HG03103 (cell line): ENCODE measurements at regions not wholly inside any gene's neighbourhood (a gene's known extent, or its start where the extent isn't known, plus 50 kb on each side); places are given as distances from the start of the nearest gene placed in this dataset.
"Not testable (repeated sequence)": the region's sequence is repeated elsewhere in the genome, so short reads cannot be mapped to it uniquely, and the experiment has no call there.

Source experiments
- ATAC-seq: cut with Tn5 transposase; IDR thresholded peaks from one replicate; pipeline ENCODE4 v1.9.1; 2021; ENCODE audit warnings: low read depth; ENCODE audit not compliant: unreplicated experiment

DNA sequence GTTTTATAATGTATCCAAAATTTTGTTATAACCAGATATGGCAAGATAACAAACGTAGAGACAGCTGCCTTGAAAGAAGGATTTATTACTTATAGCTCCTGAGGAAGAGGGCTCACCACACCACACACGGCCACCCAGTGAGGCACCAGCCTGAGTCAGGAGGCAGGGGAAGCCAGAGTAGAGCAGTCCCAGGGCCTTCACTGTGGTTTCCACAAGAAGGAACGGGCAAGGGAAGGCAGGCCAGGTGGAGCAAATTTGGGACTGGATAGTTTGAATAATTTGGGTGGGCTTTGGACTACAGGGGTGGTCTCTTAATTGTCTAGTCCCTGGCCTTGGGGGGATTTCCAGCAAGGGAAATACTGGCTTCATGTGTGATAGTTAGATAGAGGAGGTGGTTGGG lies 72.5 kb downstream of the RRAGC start:
- ATAC-seq: no peak

DNA sequence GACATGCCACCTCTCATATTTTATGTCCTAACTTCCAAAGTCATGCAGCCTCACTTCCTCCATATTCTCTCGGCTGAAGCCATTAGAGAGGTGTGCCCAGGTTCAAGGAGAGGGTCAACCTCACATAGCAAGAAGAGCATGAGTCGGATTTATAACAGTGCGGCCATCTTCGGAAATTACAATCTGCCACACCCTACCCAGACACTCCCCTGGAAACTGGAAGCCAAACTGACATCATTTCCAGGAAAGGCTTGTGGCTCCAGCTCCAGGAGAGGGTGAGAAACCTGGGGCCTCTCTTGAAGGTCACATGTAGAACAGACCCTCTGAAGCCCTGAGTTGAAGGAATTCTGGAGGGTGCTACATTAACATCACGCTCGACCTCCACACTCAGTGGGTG lies 73.5 kb downstream of the RRAGC start:
- no peak for ATAC-seq

DNA sequence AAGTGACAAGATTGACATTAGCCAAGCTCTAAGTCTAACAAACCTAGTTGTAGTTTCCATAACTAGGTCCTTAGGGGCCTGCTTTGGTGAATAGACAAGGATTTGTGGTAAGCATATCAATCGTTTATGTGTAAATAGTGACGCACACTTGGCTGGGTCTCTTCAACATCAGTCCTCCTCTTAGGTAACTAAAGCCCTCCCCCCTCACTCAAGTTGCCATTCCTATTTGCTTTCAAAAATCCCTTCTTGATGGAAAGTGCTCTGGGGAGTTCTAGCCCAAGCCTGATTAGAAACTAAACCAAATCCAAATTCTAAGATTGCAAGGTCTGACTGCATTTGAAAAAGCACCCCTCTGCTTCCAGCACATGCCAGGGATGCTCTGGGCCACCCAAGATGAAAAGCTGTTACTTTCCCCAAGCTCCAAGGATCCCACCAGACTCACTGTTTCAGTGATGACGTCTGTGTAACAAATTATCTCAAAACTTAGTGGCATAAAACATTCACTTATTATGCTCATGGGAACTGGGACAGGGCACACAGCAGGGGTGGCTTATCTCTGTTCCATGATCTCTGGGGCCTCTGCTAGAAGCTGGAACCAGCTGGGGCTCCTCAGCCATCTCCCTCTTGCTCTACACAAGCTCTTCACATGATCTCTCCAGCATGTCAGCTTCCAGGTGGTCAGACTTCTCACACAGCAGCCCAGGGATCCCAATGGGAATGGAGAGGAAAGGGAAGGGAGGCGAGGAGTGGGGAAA lies 74.1 kb downstream of the RRAGC start:
- no peak for ATAC-seq

DNA sequence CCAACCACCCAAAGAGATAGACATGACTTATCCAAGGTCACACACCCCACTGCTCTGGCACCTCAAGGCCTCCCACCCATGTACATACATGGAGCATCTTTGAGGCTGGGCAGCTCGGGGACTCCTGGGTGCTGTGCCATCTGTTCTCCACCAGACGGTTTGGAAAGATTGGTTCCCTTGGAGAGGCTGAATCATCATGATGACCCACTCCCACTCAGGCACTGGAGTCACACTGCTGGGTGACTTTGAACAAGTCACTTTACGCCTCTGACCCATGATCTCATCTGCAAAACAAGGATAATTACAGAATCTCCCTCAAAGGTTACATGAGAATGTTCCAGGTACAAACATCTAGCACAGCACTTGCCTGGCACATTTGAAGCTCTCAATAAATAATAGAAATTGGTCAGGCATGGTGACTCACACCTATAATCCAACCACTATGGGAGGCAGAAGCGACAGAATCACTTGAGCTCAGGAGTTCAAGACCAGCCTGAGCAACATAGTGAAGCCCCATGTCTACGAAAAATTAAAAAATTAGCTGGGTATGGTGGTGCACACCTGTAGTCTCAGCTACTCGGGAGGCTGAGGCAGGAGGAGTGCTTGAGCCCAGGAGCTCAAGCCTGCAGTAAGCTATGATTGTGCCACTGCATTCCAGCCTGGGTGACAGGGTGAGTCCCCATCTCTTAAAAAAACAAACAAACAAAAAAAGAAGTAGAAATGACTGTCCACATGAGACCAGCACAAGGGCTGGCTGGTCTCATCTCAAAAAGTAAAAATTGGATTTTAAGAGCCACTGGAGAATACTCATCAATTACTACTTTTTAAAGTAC lies 74.9 kb downstream of the RRAGC start:
- ATAC-seq: no peak

DNA sequence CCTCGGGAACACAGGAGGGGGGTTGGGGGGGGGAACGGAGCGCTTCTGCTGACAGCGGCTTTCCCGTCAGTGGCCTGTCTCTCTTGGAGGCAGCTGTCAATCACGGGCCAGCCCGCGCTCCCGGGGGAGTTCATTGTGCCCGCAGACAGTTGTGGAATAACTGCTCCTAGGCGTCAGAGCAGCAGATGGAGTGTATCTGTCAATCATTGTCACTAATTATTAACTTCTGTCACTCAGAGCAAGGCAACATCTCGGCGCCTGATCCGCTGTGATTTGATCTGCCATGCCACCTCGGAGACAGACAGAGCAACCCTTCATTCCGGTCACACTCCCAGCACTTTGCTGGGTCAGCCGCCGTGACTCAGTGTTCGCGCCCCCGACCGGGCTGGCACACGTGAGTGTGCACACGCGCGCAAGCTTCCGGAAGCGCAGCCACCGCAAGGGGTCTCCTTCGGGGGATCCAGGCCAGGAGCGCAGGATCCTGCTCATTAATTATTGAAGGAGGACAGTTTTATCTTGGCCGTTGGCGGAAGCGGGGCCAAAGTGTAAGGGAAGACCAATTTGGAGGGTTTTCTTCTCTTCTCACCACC lies 75.8 kb downstream of the RRAGC start:
- no peak for ATAC-seq

DNA sequence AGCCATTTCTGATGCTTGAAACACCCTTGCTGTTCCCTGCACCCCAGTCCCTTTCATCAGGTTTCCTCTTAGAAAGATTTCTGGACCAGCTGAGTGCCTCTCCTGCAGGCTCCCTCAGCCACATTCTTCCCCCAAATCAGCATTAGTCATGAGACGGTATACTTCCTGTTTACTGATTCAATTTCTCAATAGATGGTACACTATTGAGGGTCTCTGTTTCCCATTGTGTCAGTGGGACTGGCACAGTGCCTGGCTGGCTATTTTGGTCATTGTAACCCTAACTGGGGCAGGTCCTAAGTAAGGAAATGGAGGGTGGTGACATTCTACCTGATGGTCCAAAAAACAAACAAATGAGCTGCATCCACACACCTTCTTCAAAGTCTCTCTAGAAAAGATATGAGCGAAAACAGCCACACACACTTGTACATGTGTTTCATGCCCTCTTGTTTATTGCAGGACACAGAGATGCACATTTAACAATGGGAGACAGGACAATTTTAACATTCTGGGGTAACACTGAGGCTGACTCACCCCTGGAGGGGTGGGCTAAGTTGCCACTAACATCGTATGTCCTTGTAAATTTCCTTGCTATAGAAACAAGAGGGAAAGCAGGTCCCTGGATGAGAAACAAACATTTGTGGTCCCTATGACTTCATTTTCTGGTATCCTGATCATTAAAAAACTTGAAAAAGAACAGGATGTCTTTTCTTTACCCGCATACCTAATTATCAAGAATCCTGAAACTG lies 77.5 kb downstream of the RRAGC start:
- ATAC-seq: no peak

DNA sequence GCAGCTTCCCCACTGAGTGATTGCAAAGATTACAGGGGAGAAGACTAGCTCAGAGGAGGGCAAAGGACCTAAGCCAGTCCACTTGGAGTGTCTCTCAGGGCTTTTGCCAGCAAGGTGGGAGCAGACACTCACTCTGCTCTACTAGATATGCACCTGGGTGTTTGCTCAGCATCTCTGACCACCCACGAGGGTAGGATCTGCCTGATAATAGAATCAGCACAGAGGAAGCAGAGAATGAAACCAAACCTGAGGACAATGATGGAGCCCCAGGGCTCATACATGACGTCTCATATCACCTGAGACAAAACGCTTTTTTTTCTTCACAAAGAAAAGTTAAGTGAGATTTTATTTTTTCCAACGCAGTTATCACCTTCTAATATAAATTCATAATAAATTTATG lies 79.4 kb downstream of the RRAGC start:
- no peak for ATAC-seq

DNA sequence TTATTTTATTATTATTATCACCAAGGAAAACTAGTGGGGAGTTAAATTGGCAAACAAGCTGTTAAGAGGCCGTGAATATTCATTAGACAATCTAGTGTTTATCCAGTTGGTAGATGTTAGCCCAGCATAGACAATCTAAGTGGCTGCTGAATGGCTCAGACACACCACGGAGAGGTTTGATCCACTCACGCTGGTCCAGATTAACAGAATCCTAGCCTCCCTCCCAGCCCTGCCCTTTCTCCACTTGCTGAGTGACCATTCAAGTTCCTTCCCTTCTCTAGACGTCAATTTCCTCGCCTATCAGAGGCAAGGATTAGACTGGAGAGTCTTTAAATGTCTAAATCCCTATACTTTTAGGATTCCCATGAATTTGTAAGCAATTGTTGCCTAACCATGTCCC lies 80.1 kb downstream of the RRAGC start:
- no peak for ATAC-seq

DNA sequence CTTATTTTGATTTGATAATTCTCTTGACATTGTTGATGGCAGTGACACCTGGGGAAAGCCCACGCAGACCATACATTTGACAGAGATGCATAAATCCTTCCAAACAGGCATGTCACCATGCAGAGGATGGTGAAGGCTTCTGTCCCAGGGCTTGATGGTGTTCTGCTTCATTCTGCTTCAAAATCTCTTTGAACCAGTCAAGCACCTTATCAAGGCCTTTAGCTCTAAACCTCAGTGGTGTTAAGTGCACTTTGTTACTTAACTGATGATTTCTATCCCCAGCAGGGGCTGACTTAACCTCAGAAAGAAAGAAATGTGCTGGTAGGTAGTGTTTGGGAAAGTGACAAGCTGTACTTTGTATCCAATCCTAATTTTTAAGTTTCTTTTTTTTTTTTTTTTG lies 81.1 kb downstream of the RRAGC start:
- no peak for ATAC-seq

DNA sequence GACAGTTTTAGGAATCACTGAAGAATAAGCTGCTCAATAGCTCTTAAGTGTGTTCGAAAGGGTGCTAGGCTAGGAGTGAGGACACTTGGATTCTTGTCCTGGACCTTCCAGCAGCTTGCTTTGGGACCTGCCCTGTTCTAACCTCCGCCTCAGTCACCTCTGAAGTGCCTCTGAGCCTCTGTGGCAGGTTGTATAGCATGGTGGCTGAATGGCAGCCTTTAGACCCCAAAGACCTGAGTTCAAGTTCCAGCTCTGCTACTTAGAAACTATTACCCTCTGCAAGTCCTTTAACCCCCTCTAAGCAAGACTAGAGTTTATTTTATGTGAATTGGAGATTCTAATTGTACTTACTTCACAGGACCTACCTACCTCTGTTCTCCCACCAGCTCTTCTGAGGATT lies 81.5 kb downstream of the RRAGC start:
- ATAC-seq: no peak

DNA sequence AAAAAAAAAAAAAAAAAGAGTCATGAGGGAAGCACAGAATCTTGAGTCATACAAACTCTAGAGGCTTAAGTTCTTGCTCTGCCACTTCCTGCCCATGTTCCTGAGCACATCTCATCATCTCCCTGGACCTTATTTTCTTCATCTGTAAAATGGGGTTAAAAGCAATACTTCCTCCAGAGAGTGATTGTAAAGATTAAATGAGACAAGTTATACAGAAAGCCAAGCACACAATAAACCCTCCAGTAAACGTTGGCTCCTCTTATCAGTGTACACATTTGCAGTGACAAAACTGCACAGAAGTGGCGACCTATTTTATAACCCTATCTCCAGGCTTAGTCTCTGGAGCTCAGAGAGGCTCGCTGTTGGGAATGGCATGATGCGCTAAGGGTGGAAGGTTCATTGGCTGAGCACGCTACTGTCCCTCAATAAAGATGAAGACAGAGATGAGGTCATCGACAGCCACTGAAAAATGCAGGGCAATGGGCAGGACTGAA lies 82.1 kb downstream of the RRAGC start:
- no peak for ATAC-seq

DNA sequence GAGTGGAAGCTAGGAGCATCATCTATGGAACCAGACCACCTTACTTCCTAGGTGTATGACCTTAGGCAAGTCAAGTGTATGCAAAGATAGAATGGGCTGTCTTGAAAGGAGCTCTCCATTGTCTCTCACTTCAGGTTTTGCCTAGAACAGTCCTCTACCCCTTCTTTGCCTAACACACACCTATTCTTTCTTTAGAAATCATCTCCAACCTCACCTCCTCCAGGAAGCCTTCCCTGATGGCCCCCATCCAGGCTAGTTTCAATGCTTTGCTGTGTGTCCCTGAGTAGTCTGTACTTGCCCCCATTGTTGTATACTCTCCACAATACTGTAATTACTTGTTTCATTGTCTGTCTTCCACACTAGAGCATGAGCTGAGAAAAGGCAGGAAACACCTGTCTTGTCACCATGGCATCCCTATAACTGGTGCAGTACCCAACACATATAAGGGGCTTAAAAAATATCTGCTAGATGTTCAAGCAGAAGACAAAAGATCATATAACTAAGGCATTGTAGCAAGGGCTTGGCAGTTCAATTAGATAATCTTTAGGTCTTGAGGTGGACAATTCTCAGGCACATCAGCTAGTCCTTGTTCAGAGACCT lies 83.0 kb downstream of the RRAGC start:
- ATAC-seq: no peak

DNA sequence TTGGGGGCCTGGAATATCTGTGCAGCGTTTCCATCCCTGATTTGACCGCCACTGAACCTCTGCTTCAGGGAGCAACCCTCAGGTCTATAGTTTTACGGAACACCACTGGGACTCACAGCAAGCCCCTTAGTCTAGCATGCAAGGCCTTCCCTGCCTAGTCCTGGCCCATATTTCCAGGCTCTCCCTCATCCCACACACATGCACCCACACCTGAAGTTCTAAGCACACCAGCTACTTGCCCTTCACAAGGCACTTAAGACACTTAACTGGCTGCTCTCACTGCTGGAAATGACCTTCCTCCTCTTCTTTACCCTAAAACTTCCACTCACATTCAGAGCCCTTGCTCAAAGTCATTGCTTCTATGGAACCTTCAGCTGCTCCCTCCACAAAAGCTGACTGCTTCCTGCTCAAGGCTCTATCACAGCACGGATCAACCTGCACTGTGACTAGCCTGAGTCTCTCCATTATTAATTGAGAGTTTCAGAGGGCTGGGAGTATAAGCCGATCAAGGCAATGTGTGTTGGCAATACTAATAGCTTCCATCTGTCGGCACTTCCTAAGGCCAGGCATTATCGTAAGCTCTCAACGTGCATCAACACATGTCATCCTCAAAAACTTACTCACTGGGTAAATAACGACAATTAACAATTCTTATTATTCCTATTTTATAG lies 84.3 kb downstream of the RRAGC start:
- ATAC-seq: no peak

DNA sequence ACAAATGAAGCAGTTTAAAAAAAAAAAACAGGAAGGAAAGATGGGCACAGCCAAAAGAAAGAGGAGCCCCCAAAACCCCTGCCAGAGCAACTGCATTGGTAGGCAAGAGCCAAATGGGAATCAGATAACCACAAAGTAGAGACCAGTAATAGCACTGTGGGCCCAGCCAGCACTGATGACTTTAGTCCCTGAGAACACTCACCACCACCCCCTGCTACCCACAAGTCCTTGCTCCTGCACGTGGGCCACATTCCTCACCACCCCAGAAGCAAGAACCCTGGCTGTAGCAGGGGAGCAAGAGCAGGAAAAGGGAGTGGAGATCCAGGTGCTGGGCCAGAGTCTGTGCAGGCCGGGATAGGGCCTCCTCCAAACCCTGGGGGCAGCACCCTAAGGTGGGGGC lies 86.1 kb downstream of the RRAGC start:
- ATAC-seq: no peak

DNA sequence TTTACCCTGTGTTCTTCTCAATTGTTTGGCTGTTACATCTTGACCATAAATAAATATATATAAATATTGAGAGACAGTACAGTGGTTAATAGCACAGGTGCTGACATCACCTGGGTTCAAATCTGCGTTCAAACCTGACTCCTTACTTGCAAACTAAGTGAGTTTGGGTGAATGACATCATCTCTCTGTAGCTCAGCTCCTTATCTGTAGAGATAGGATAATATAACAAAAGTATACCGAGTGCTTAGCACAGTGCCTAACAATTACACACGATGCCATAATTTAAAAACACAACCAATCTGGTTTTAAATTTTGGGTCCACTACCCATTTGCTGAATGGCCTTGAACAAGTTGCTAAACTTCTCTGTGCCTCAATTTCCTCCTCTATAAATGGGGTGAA lies 86.6 kb downstream of the RRAGC start:
- ATAC-seq: no peak

DNA sequence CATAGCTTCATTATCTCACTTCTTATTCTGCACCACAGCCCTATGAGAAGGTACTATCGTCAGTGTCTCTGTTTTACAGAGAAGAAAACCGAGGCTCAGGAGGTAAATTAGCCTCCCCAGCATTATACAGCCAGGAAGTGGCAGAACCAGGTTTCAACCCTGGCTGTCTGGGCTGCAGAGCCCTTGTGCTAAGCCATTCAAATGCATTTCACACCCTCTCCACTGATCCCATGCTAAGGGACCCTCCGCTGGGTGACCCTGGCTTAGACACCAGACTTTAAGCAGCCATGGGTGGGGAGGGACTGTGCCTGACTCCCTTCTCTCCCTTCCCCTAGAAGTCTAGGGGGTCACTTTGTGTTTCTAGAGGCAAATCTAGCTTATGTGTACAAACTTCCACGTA lies 87.5 kb downstream of the RRAGC start:
- no peak for ATAC-seq

DNA sequence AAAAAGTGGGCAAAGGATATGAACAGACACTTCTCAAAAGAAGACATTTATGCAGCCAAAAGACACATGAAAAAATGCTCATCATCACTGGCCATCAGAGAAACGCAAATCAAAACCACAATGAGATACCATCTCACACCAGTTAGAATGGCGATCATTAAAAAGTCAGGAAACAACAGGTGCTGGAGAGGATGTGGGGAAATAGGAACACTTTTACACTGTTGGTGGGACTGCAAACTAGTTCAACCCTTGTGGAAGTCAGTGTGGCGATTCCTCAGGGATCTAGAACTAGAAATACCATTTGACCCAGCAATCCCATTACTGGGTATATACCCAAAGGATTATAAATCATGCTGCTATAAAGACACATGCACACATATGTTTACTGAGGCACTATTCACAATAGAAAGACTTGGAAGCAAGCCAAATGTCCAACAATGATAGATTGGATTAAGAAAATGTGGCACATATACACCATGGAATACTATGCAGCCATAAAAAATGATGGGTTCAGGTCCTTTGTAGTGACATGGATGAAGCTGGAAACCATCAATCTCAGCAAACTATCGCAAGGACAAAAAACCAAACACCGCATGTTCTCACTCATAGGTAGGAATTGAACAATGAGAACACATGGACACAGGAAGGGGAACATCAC lies 88.9 kb downstream of the RRAGC start:
- ATAC-seq: not testable (repeated sequence)

DNA sequence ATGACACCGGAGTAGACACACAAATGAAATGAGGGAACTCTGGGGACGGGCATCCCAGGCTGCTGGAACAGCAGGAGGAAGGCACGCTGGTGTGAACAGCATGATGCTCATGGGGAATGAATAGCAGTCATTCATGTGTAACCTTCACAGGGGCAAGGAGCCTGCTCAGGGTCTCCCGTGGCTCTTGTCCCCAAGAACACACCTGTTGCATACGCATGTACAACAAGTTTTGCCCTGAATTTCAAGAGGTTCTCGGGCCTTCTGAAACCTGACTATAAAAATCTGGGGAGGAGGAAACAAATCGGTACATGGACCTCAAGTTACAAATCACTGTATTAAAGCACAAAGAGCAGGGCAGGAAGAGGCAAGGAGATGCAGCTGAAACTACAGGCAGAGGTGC lies 93.4 kb downstream of the RRAGC start:
- ATAC-seq: no peak

DNA sequence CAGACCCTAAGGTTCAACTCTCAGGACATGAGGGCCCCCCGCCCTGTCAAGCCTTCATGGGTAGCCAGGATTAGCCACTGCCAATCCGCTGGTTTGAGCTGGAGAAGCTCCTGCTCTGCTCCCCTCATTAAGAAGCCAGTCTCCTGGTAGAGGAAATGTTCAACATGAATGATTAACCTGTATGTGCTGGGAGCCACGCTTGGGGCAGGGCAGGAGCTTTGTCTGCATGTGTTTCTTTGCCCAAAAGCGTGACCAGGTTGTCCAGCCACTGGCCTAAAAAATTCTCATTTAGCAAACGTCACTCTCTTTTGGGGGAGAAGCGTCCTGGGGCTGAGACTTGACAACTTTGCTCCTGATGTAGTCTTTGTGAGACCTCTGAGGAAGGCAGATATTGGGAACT lies 96.5 kb downstream of the RRAGC start:
- ATAC-seq: no peak
